Fibroblast of skin of scalp (primary cell): ENCODE measurements at regions not wholly inside any gene's neighbourhood (a gene's known extent, or its start where the extent isn't known, plus 50 kb on each side); places are given as distances from the start of the nearest gene placed in this dataset.

Experiments used
- DNase-seq: peaks from one replicate; pipeline ENCODE4 v3.0.0-alpha.2; 2013

- peak; percentile 63 for DNase-seq
These were observed 52.4 kb upstream of the CDC42BPA start for GRCh38 chr1:227370533-227371254.

GRCh38 chr1:227369102-227369760, 50.9 kb upstream of the CDC42BPA start:
- no peak for DNase-seq
